ENCODE measurements at regions not wholly inside any gene's neighbourhood (a gene's known extent, or its start where the extent isn't known, plus 50 kb on each side); places are given as distances from the start of the nearest gene placed in this dataset.
"Not testable (repeated sequence)": the region's sequence is repeated elsewhere in the genome, so short reads cannot be mapped to it uniquely, and the experiment has no call there.

GRCh38 chr10:3959370-3960325 lies 174.6 kb upstream of the KLF6 start:
- no peak overlapping the region for H3K9ac ChIP-seq (ENCODE audit: low read length)

GRCh38 chr10:3958472-3958996 lies 173.5 kb upstream of the KLF6 start:
- Histone ChIP-seq H3K27me3 (ENCODE audit: control insufficient read depth, insufficient read depth, low read length) (no peaks in the 10 kb centered on the region), H3K36me3 (ENCODE audit: control insufficient read depth, insufficient read depth, low read length) (no peaks in the 10 kb centered on the region), H3K4me3 (ENCODE audit: low read length) (no peak overlapping the region), H3K9me3 (ENCODE audit: control insufficient read depth, low read length) (no peaks in the 10 kb centered on the region), H3K4me1 (ENCODE audit: control insufficient read depth, insufficient read depth, low read length) (peaks cover 9% of the 10 kb centered on the region), H3K9ac (ENCODE audit: low read length) (no peak overlapping the region)

More at GRCh38 chr10:3959370-3960325, 174.6 kb upstream of the KLF6 start:
- no peaks in the 10 kb centered on the region for H3K27me3 ChIP-seq (ENCODE audit: control insufficient read depth, insufficient read depth, low read length)
- H3K4me3 ChIP-seq (ENCODE audit: low read length), result no peak overlapping the region
- no peaks in the 10 kb centered on the region for H3K9me3 ChIP-seq (ENCODE audit: control insufficient read depth, low read length)
- no peaks in the 10 kb centered on the region for H3K36me3 ChIP-seq (ENCODE audit: control insufficient read depth, insufficient read depth, low read length)
- H3K4me1 ChIP-seq (ENCODE audit: control insufficient read depth, insufficient read depth, low read length), result peaks cover 13% of the 10 kb centered on the region

- Histone ChIP-seq H3K27me3 (ENCODE audit: control insufficient read depth, insufficient read depth, low read length) (no peaks in the 10 kb centered on the region), H3K9ac (ENCODE audit: low read length) (no peak overlapping the region), H3K4me3 (ENCODE audit: low read length) (no peak overlapping the region), H3K4me1 (ENCODE audit: control insufficient read depth, insufficient read depth, low read length) (no peaks in the 10 kb centered on the region), H3K36me3 (ENCODE audit: control insufficient read depth, insufficient read depth, low read length) (no peaks in the 10 kb centered on the region), H3K9me3 (ENCODE audit: control insufficient read depth, low read length) (no peaks in the 10 kb centered on the region)
Observed at GRCh38 chr10:3955955-3956617, 171.1 kb upstream of the KLF6 start.

GRCh38 chr10:3955493-3955892 lies 170.5 kb upstream of the KLF6 start:
- H3K27me3 ChIP-seq (ENCODE audit: control insufficient read depth, insufficient read depth, low read length), result no peaks in the 10 kb centered on the region
- no peaks in the 10 kb centered on the region for H3K4me1 ChIP-seq (ENCODE audit: control insufficient read depth, insufficient read depth, low read length)
- H3K9me3 ChIP-seq (ENCODE audit: control insufficient read depth, low read length), result no peaks in the 10 kb centered on the region
- H3K9ac ChIP-seq (ENCODE audit: low read length), result no peak overlapping the region
- H3K36me3 ChIP-seq (ENCODE audit: control insufficient read depth, insufficient read depth, low read length), result no peaks in the 10 kb centered on the region
- no peak overlapping the region for H3K4me3 ChIP-seq (ENCODE audit: low read length)

- H3K4me1 ChIP-seq (ENCODE audit: control insufficient read depth, insufficient read depth, low read length), result no peaks in the 10 kb centered on the region
- no peak overlapping the region for H3K4me3 ChIP-seq (ENCODE audit: low read length)
- H3K27me3 ChIP-seq (ENCODE audit: control insufficient read depth, insufficient read depth, low read length), result no peaks in the 10 kb centered on the region
- H3K9me3 ChIP-seq (ENCODE audit: control insufficient read depth, low read length), result no peaks in the 10 kb centered on the region
- no peaks in the 10 kb centered on the region for H3K36me3 ChIP-seq (ENCODE audit: control insufficient read depth, insufficient read depth, low read length)
- no peak overlapping the region for H3K9ac ChIP-seq (ENCODE audit: low read length)
Observed at GRCh38 chr10:3954615-3955014, 169.6 kb upstream of the KLF6 start.

GRCh38 chr10:3954007-3954406 lies 169.0 kb upstream of the KLF6 start:
- H3K9me3 ChIP-seq (ENCODE audit: control insufficient read depth, low read length); H3K9ac ChIP-seq (ENCODE audit: low read length); H3K27me3 ChIP-seq (ENCODE audit: control insufficient read depth, insufficient read depth, low read length): not testable (repeated sequence)

GRCh38 chr10:3951993-3952392 lies 167.0 kb upstream of the KLF6 start:
- no peaks in the 10 kb centered on the region for H3K36me3 ChIP-seq (ENCODE audit: control insufficient read depth, insufficient read depth, low read length)
- H3K9me3 ChIP-seq (ENCODE audit: control insufficient read depth, low read length), result no peaks in the 10 kb centered on the region
- H3K9ac ChIP-seq (ENCODE audit: low read length), result no peak overlapping the region
- no peak overlapping the region for H3K4me3 ChIP-seq (ENCODE audit: low read length)
- no peaks in the 10 kb centered on the region for H3K4me1 ChIP-seq (ENCODE audit: control insufficient read depth, insufficient read depth, low read length)
- H3K27me3 ChIP-seq (ENCODE audit: control insufficient read depth, insufficient read depth, low read length), result no peaks in the 10 kb centered on the region

More at GRCh38 chr10:3954007-3954406, 169.0 kb upstream of the KLF6 start:
- H3K36me3 ChIP-seq (ENCODE audit: control insufficient read depth, insufficient read depth, low read length); H3K4me1 ChIP-seq (ENCODE audit: control insufficient read depth, insufficient read depth, low read length); H3K4me3 ChIP-seq (ENCODE audit: low read length): not testable (repeated sequence)

- no peaks in the 10 kb centered on the region for H3K27me3 ChIP-seq (ENCODE audit: control insufficient read depth, insufficient read depth, low read length)
- H3K36me3 ChIP-seq (ENCODE audit: control insufficient read depth, insufficient read depth, low read length), result no peaks in the 10 kb centered on the region
- H3K4me3 ChIP-seq (ENCODE audit: low read length), result no peak overlapping the region
- no peaks in the 10 kb centered on the region for H3K9me3 ChIP-seq (ENCODE audit: control insufficient read depth, low read length)
- no peaks in the 10 kb centered on the region for H3K4me1 ChIP-seq (ENCODE audit: control insufficient read depth, insufficient read depth, low read length)
- H3K9ac ChIP-seq (ENCODE audit: low read length), result no peak overlapping the region
Observed at GRCh38 chr10:3950676-3951275, 165.8 kb upstream of the KLF6 start.

GRCh38 chr10:3949711-3950110 lies 164.7 kb upstream of the KLF6 start:
- no peaks in the 10 kb centered on the region for H3K36me3 ChIP-seq (ENCODE audit: control insufficient read depth, insufficient read depth, low read length)
- no peak overlapping the region for H3K9ac ChIP-seq (ENCODE audit: low read length)
- no peak overlapping the region for H3K4me3 ChIP-seq (ENCODE audit: low read length)
- H3K4me1 ChIP-seq (ENCODE audit: control insufficient read depth, insufficient read depth, low read length), result no peaks in the 10 kb centered on the region
- no peaks in the 10 kb centered on the region for H3K9me3 ChIP-seq (ENCODE audit: control insufficient read depth, low read length)
- no peaks in the 10 kb centered on the region for H3K27me3 ChIP-seq (ENCODE audit: control insufficient read depth, insufficient read depth, low read length)

GRCh38 chr10:3948843-3949242 lies 163.8 kb upstream of the KLF6 start:
- no peaks in the 10 kb centered on the region for H3K9me3 ChIP-seq (ENCODE audit: control insufficient read depth, low read length)
- H3K4me1 ChIP-seq (ENCODE audit: control insufficient read depth, insufficient read depth, low read length), result no peaks in the 10 kb centered on the region
- H3K4me3 ChIP-seq (ENCODE audit: low read length), result no peak overlapping the region
- no peaks in the 10 kb centered on the region for H3K36me3 ChIP-seq (ENCODE audit: control insufficient read depth, insufficient read depth, low read length)
- H3K9ac ChIP-seq (ENCODE audit: low read length), result no peak overlapping the region
- H3K27me3 ChIP-seq (ENCODE audit: control insufficient read depth, insufficient read depth, low read length), result no peaks in the 10 kb centered on the region

- no peaks in the 10 kb centered on the region for H3K36me3 ChIP-seq (ENCODE audit: control insufficient read depth, insufficient read depth, low read length)
- no peak overlapping the region for H3K9ac ChIP-seq (ENCODE audit: low read length)
- H3K4me3 ChIP-seq (ENCODE audit: low read length), result no peak overlapping the region
- H3K27me3 ChIP-seq (ENCODE audit: control insufficient read depth, insufficient read depth, low read length), result no peaks in the 10 kb centered on the region
- H3K9me3 ChIP-seq (ENCODE audit: control insufficient read depth, low read length), result no peaks in the 10 kb centered on the region
- no peaks in the 10 kb centered on the region for H3K4me1 ChIP-seq (ENCODE audit: control insufficient read depth, insufficient read depth, low read length)
Observed at GRCh38 chr10:3946234-3947229, 161.5 kb upstream of the KLF6 start.
